Activated T-cell treated with anti-CD3 and anti-CD28 coated beads, Interleukin-2, amount 50 U/mL, for 4 hours (primary cell): ENCODE measurements at regions not wholly inside any gene's neighbourhood (a gene's known extent, or its start where the extent isn't known, plus 50 kb on each side); places are given as distances from the start of the nearest gene placed in this dataset.

ENCODE experiments used
- ATAC-seq, 2 donors: fragments of 200-7000 bp; cut with Tn5 transposase; one replicate each; pipeline ENCODE4 v1.10.0; 2021
- DNase-seq: peaks from one replicate; pipeline ENCODE4 v3.0.0-alpha.2; 2020
- H3K27me3 Mint-ChIP-seq: one replicate; pipeline ENCODE4 v1.8.0; 2021; ENCODE audit warnings: low read depth, mixed read lengths
- H3K36me3 Mint-ChIP-seq: one replicate; pipeline ENCODE4 v1.8.0; 2022; ENCODE audit warnings: mixed read lengths; ENCODE audit not compliant: insufficient read depth
- H3K4me1 Mint-ChIP-seq: one replicate; pipeline ENCODE4 v1.8.0; 2021; ENCODE audit warnings: low read depth, mixed read lengths
- H3K4me3 Mint-ChIP-seq: one replicate; pipeline ENCODE4 v1.8.0; 2021; ENCODE audit warnings: mild to moderate bottlenecking, moderate library complexity, mixed read lengths
- H3K9me3 Mint-ChIP-seq: one replicate; pipeline ENCODE4 v1.8.0; 2021; ENCODE audit warnings: mixed read lengths

GRCh38 chr10:78716043-78716660 lies 352.6 kb upstream of the ZMIZ1 start:
- ATAC-seq (peak; percentile 46 to 58), DNase-seq (no peak)
- H3K9me3 Mint-ChIP-seq = no peaks in the 10 kb centered on the region
- H3K27me3 Mint-ChIP-seq = peaks cover 11% of the 10 kb centered on the region
- no peaks in the 10 kb centered on the region for H3K36me3 Mint-ChIP-seq
- no peaks in the 10 kb centered on the region for H3K4me1 Mint-ChIP-seq
- no peak overlapping the region for H3K4me3 Mint-ChIP-seq

GRCh38 chr10:78717200-78717599 lies 351.6 kb upstream of the ZMIZ1 start:
- ATAC-seq = no peak
- Mint-ChIP-seq H3K9me3 (no peaks in the 10 kb centered on the region), H3K4me3 (no peak overlapping the region), H3K27me3 (peaks cover 14% of the 10 kb centered on the region), H3K36me3 (no peaks in the 10 kb centered on the region), H3K4me1 (no peaks in the 10 kb centered on the region)
- DNase-seq = no peak

GRCh38 chr10:78718032-78718572 lies 350.7 kb upstream of the ZMIZ1 start:
- DNase-seq (no peak), ATAC-seq (no peak)
- H3K27me3 Mint-ChIP-seq = peaks cover 14% of the 10 kb centered on the region
- H3K9me3 Mint-ChIP-seq = no peaks in the 10 kb centered on the region
- H3K4me3 Mint-ChIP-seq = no peak overlapping the region
- H3K4me1 Mint-ChIP-seq = no peaks in the 10 kb centered on the region
- no peaks in the 10 kb centered on the region for H3K36me3 Mint-ChIP-seq

- H3K36me3 Mint-ChIP-seq = no peaks in the 10 kb centered on the region
- no peaks in the 10 kb centered on the region for H3K9me3 Mint-ChIP-seq
- H3K4me3 Mint-ChIP-seq = no peak overlapping the region
- peaks cover 19% of the 10 kb centered on the region for H3K27me3 Mint-ChIP-seq
- no peak for DNase-seq
- ATAC-seq = no peak
- no peaks in the 10 kb centered on the region for H3K4me1 Mint-ChIP-seq
These were observed 349.5 kb upstream of the ZMIZ1 start for GRCh38 chr10:78719276-78719675.

GRCh38 chr10:78720091-78720490 lies 348.7 kb upstream of the ZMIZ1 start:
- no peaks in the 10 kb centered on the region for H3K4me1 Mint-ChIP-seq
- no peak for ATAC-seq
- no peaks in the 10 kb centered on the region for H3K9me3 Mint-ChIP-seq
- DNase-seq = no peak
- H3K36me3 Mint-ChIP-seq = no peaks in the 10 kb centered on the region
- no peak overlapping the region for H3K4me3 Mint-ChIP-seq
- peaks cover 24% of the 10 kb centered on the region for H3K27me3 Mint-ChIP-seq

GRCh38 chr10:78721231-78721630 lies 347.5 kb upstream of the ZMIZ1 start:
- H3K27me3 Mint-ChIP-seq = peaks cover 29% of the 10 kb centered on the region
- ATAC-seq (no peak), DNase-seq (no peak)
- no peaks in the 10 kb centered on the region for H3K9me3 Mint-ChIP-seq
- no peaks in the 10 kb centered on the region for H3K4me1 Mint-ChIP-seq
- no peak overlapping the region for H3K4me3 Mint-ChIP-seq
- no peaks in the 10 kb centered on the region for H3K36me3 Mint-ChIP-seq

- H3K4me3 Mint-ChIP-seq = no peak overlapping the region
- no peaks in the 10 kb centered on the region for H3K4me1 Mint-ChIP-seq
- H3K9me3 Mint-ChIP-seq = no peaks in the 10 kb centered on the region
- DNase-seq (no peak), ATAC-seq (no peak)
- H3K36me3 Mint-ChIP-seq = no peaks in the 10 kb centered on the region
- H3K27me3 Mint-ChIP-seq = peaks cover 25% of the 10 kb centered on the region
These were observed 343.9 kb upstream of the ZMIZ1 start for GRCh38 chr10:78724846-78725245.

GRCh38 chr10:78726171-78726570 lies 342.6 kb upstream of the ZMIZ1 start:
- DNase-seq = no peak
- Mint-ChIP-seq H3K27me3 (peaks cover 17% of the 10 kb centered on the region), H3K9me3 (no peaks in the 10 kb centered on the region), H3K4me1 (no peaks in the 10 kb centered on the region), H3K36me3 (no peaks in the 10 kb centered on the region), H3K4me3 (no peak overlapping the region)
- no peak for ATAC-seq

GRCh38 chr10:78727251-78727650 lies 341.5 kb upstream of the ZMIZ1 start:
- peaks cover 15% of the 10 kb centered on the region for H3K27me3 Mint-ChIP-seq
- no peak overlapping the region for H3K4me3 Mint-ChIP-seq
- no peak for DNase-seq
- H3K4me1 Mint-ChIP-seq = no peaks in the 10 kb centered on the region
- no peak for ATAC-seq
- H3K36me3 Mint-ChIP-seq = no peaks in the 10 kb centered on the region
- no peaks in the 10 kb centered on the region for H3K9me3 Mint-ChIP-seq

- no peak for DNase-seq
- Mint-ChIP-seq H3K36me3 (no peaks in the 10 kb centered on the region), H3K4me1 (no peaks in the 10 kb centered on the region), H3K27me3 (peaks cover 15% of the 10 kb centered on the region), H3K9me3 (no peaks in the 10 kb centered on the region), H3K4me3 (no peak overlapping the region)
- ATAC-seq = no peak
These were observed 341.0 kb upstream of the ZMIZ1 start for GRCh38 chr10:78727728-78728127.

GRCh38 chr10:78728176-78728575 lies 340.6 kb upstream of the ZMIZ1 start:
- ATAC-seq (no peak), DNase-seq (no peak)
- Mint-ChIP-seq H3K4me1 (no peaks in the 10 kb centered on the region), H3K36me3 (no peaks in the 10 kb centered on the region), H3K4me3 (no peak overlapping the region), H3K9me3 (no peaks in the 10 kb centered on the region), H3K27me3 (peaks cover 15% of the 10 kb centered on the region)

- H3K4me3 Mint-ChIP-seq = no peak overlapping the region
- H3K9me3 Mint-ChIP-seq = no peaks in the 10 kb centered on the region
- DNase-seq = no peak
- no peaks in the 10 kb centered on the region for H3K36me3 Mint-ChIP-seq
- H3K4me1 Mint-ChIP-seq = no peaks in the 10 kb centered on the region
- H3K27me3 Mint-ChIP-seq = peaks cover 8% of the 10 kb centered on the region
- ATAC-seq = no peak
These were observed 339.4 kb upstream of the ZMIZ1 start for GRCh38 chr10:78729366-78729765.

GRCh38 chr10:78729800-78730199 lies 339.0 kb upstream of the ZMIZ1 start:
- no peak for ATAC-seq
- Mint-ChIP-seq H3K27me3 (peaks cover 6% of the 10 kb centered on the region), H3K4me1 (no peaks in the 10 kb centered on the region)

GRCh38 chr10:78730754-78731153 lies 338.0 kb upstream of the ZMIZ1 start:
- no peak overlapping the region for H3K4me3 Mint-ChIP-seq
- no peaks in the 10 kb centered on the region for H3K4me1 Mint-ChIP-seq

More at GRCh38 chr10:78729800-78730199, 339.0 kb upstream of the ZMIZ1 start:
- DNase-seq = no peak
- H3K36me3 Mint-ChIP-seq = no peaks in the 10 kb centered on the region
- no peak overlapping the region for H3K4me3 Mint-ChIP-seq
- H3K9me3 Mint-ChIP-seq = no peaks in the 10 kb centered on the region

GRCh38 chr10:78731675-78732074 lies 337.1 kb upstream of the ZMIZ1 start:
- ATAC-seq = no peak
- peaks cover 1% of the 10 kb centered on the region for H3K27me3 Mint-ChIP-seq
- H3K4me1 Mint-ChIP-seq = no peaks in the 10 kb centered on the region
- no peak for DNase-seq
- no peaks in the 10 kb centered on the region for H3K36me3 Mint-ChIP-seq
- no peaks in the 10 kb centered on the region for H3K9me3 Mint-ChIP-seq
- H3K4me3 Mint-ChIP-seq = no peak overlapping the region

More at GRCh38 chr10:78730754-78731153, 338.0 kb upstream of the ZMIZ1 start:
- Mint-ChIP-seq H3K36me3 (no peaks in the 10 kb centered on the region), H3K9me3 (no peaks in the 10 kb centered on the region), H3K27me3 (peaks cover 1% of the 10 kb centered on the region)
- DNase-seq (no peak), ATAC-seq (no peak)
